IMR-90 (cell line): ENCODE measurements at regions not wholly inside any gene's neighbourhood (a gene's known extent, or its start where the extent isn't known, plus 50 kb on each side); places are given as distances from the start of the nearest gene placed in this dataset.

Experiments used
- ATAC-seq: fragments of 200-7000 bp; cut with Tn5 transposase; 2 replicates; pipeline ENCODE4 v1.9.1; 2020; ENCODE audit warnings: low read depth, mild to moderate bottlenecking, moderate library complexity
- BruUV-seq: library from RNA; stranded (reverse); fragments of 400-500 nt; replicated peaks from 2 replicates; lab custom pipeline; 2021; lab: Mats Ljungman, UMichigan
- CTCF ChIA-PET: fragments of 300-600 bp; formaldehyde crosslinking; extraction: SDS; loops from one replicate; lab custom pipeline; 2021; ENCODE audit warnings: antibody characterized with exemption; lab: Yijun Ruan, JAX
- POLR2A ChIA-PET: fragments of 300-600 bp; sonication (Branson Sonifier 250); formaldehyde crosslinking; loops from one replicate; lab custom pipeline; 2022; ENCODE audit warnings: antibody characterized with exemption; ENCODE audit not compliant: unreplicated experiment; lab: Charles Lee
- DNase-seq: peaks from one replicate; pipeline ENCODE4 v3.0.0; 2013
- H2AFZ ChIP-seq: replicated peaks from 2 replicates; pipeline ENCODE3; 2013; ENCODE audit warnings: low read length, mild to moderate bottlenecking; ENCODE audit not compliant: poor library complexity
- H2AK5ac ChIP-seq: 2 replicates; pipeline ENCODE4 v1.6.1; 2013; ENCODE audit warnings: low read depth, low read length, inconsistent platforms
- H2AK9ac ChIP-seq: replicated peaks from 2 replicates; pipeline ENCODE3; 2013; ENCODE audit warnings: mild to moderate bottlenecking, low read depth, low read length, moderate library complexity; ENCODE audit not compliant: poor library complexity
- H2BK120ac ChIP-seq: 2 replicates; pipeline ENCODE4 v1.6.1; 2013; ENCODE audit warnings: low read depth, low read length, inconsistent platforms
- H2BK15ac ChIP-seq: 3 replicates; pipeline ENCODE4 v1.6.1; 2013; ENCODE audit warnings: low read depth, low read length, inconsistent platforms
- H2BK20ac ChIP-seq: 2 replicates; pipeline ENCODE4 v1.6.1; 2013; ENCODE audit warnings: low read depth, mild to moderate bottlenecking, inconsistent platforms, low read length, moderate library complexity
- H2BK5ac ChIP-seq: 2 replicates; pipeline ENCODE4 v1.6.1; 2013; ENCODE audit warnings: mild to moderate bottlenecking, low read depth, low read length, inconsistent platforms; ENCODE audit not compliant: poor library complexity, severe bottlenecking
- H3K14ac ChIP-seq: replicated peaks from 2 replicates; pipeline ENCODE4 v1.6.1; 2013; ENCODE audit warnings: low read depth, low read length, inconsistent platforms
- H3K18ac ChIP-seq: 2 replicates; pipeline ENCODE4 v1.6.1; 2013; ENCODE audit warnings: low read depth, low read length, control low read depth
- H3K23ac ChIP-seq: 2 replicates; pipeline ENCODE4 v1.6.1; 2013; ENCODE audit warnings: low read depth, low read length, inconsistent platforms
- H3K27ac ChIP-seq: 2 replicates; pipeline ENCODE4 v1.5.1; 2013; ENCODE audit warnings: mild to moderate bottlenecking, control low read depth, low read length; ENCODE audit not compliant: insufficient read depth
- H3K27me3 ChIP-seq: 2 replicates; pipeline ENCODE4 v1.6.1; 2013; ENCODE audit warnings: low read length; ENCODE audit not compliant: control insufficient read depth, insufficient read depth
- H3K36me3 ChIP-seq: 2 replicates; pipeline ENCODE4 v1.6.1; 2013; ENCODE audit warnings: low read length, mixed read lengths; ENCODE audit not compliant: control insufficient read depth, insufficient read depth
- H3K4ac ChIP-seq: 2 replicates; pipeline ENCODE4 v1.6.1; 2013; ENCODE audit warnings: low read depth, low read length, inconsistent platforms
- H3K4me1 ChIP-seq: 2 replicates; pipeline ENCODE4 v1.6.1; 2013; ENCODE audit warnings: low read length, mixed read lengths; ENCODE audit not compliant: control insufficient read depth, insufficient read depth
- H3K4me2 ChIP-seq: 2 replicates; pipeline ENCODE4 v1.6.1; 2013; ENCODE audit warnings: low read depth, mild to moderate bottlenecking, control low read depth, low read length, moderate library complexity
- H3K4me3 ChIP-seq: 2 replicates; pipeline ENCODE4 v1.5.1; 2013; ENCODE audit warnings: low read depth, mild to moderate bottlenecking, control low read depth, low read length, moderate library complexity; ENCODE audit not compliant: insufficient read depth
- H3K56ac ChIP-seq: 2 replicates; pipeline ENCODE4 v1.6.1; 2013; ENCODE audit warnings: low read length, inconsistent platforms; ENCODE audit not compliant: insufficient read depth; ENCODE audit errors: extremely low read depth
- H3K79me1 ChIP-seq, 2 experiments: 2 replicates each; pipeline ENCODE4 v1.6.1; 2013; ENCODE audit warnings: low read length in 2 of 2, inconsistent platforms in 1 of 2, low read depth in 1 of 2
- H3K9ac ChIP-seq: 2 replicates; pipeline ENCODE4 v1.6.1; 2013; ENCODE audit warnings: low read depth, low read length, control low read depth
- H3K9me1 ChIP-seq: 2 replicates; pipeline ENCODE4 v1.6.1; 2013; ENCODE audit warnings: low read length, inconsistent platforms; ENCODE audit not compliant: insufficient read depth
- H3K9me3 ChIP-seq: 2 replicates; pipeline ENCODE4 v1.6.1; 2013; ENCODE audit warnings: low read length; ENCODE audit not compliant: control insufficient read depth, insufficient read depth
- H4K20me1 ChIP-seq: 2 replicates; pipeline ENCODE4 v1.6.1; 2013; ENCODE audit warnings: low read length, inconsistent platforms; ENCODE audit not compliant: insufficient read depth
- H4K5ac ChIP-seq: 2 replicates; pipeline ENCODE4 v1.6.1; 2013; ENCODE audit warnings: mild to moderate bottlenecking, low read depth, low read length, control low read depth
- H4K8ac ChIP-seq, 2 experiments: 2 replicates each; pipeline ENCODE4 v1.6.1; 2013; ENCODE audit warnings: low read depth in 2 of 2, low read length in 2 of 2, control low read depth in 1 of 2, inconsistent platforms in 1 of 2
- H4K91ac ChIP-seq: 2 replicates; pipeline ENCODE4 v1.6.1; 2013; ENCODE audit warnings: low read depth, low read length, inconsistent platforms; ENCODE audit not compliant: insufficient read depth
- MAFK ChIP-seq: IDR thresholded peaks from 2 replicates; pipeline ENCODE4 v1.6.1; 2012; ENCODE audit warnings: low read depth, low read length, improper control_type of control experiment
- MAZ ChIP-seq: IDR thresholded peaks from 2 replicates; pipeline ENCODE4 v1.6.1; 2012; ENCODE audit warnings: low read depth, mild to moderate bottlenecking, low read length, improper control_type of control experiment, moderate library complexity, borderline replicate concordance
- MXI1 ChIP-seq: IDR thresholded peaks from 2 replicates; pipeline ENCODE4 v1.6.1; 2012; ENCODE audit warnings: low read depth, mild to moderate bottlenecking, low read length, moderate library complexity, borderline replicate concordance
- POLR2A ChIP-seq: IDR thresholded peaks from 2 replicates; pipeline ENCODE4 v1.6.1; 2012; ENCODE audit warnings: mild to moderate bottlenecking, low read depth, low read length
- RAD21 ChIP-seq: IDR thresholded peaks from 2 replicates; pipeline ENCODE4 v1.6.1; 2012; ENCODE audit warnings: low read length, improper control_type of control experiment
- WGBS, 2 experiments: methylation state at CpG; one replicate each; pipeline versions ENCODE4 v1.1.5 to v1.1.7; 2013; ENCODE audit warnings: missing lambda C conversion rate in 2 of 2; ENCODE audit not compliant: insufficient read length in 1 of 2; ENCODE audit errors: extremely low coverage in 2 of 2; 5-methylcytosine and 5-hydroxymethylcytosine counted together
- dilution Hi-C: fragments of 300-500 bp; cut with HindIII; formaldehyde crosslinking; loops from one replicate; pipeline ENCODE4 v1.14.3; 2018; ENCODE audit warnings: low sequenced_read_pairs; ENCODE audit not compliant: unreplicated experiment
- in situ Hi-C: fragments of 300-500 bp; cut with MboI; formaldehyde crosslinking; loops from 3 replicates; pipeline ENCODE4 v1.14.3; 2019; ENCODE audit warnings: low sequenced_read_pairs, inconsistent platforms, mixed read lengths
- intact Hi-C: fragments of 100-400 bp; cut with micrococcal nuclease; formaldehyde crosslinking; loops from 2 replicates; pipeline ENCODE4 v1.10.0; 2022
- TF ChIP-seq, protein P1 (sequence below): conservative IDR thresholded peaks from 2 replicates; pipeline ENCODE4 v1.5.1; 2012; ENCODE audit warnings: mild to moderate bottlenecking, low read depth, low read length, improper control_type of control experiment

DNA sequence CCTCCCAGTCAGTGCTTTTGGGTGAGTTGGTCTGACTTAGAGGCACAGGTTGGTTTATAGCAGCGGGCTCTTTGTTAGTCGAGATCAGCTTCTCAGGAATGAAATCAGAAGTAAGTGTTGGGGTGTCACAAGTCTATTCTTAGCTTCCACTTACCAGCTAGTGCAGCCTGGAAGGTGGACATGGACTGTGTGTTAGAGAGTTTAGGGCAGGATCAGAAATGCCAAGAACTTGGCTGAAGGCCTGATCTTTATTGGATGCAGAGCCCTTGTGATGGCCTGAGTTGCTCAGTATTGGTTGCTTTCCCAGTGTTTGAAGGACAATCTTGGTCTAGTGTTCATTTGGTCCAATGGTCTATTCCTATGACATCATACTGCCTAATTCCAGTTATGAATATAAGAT is 377.0 kb upstream of the USP24 start:
- Histone ChIP-seq H2AFZ (no peak overlapping the region), H3K27ac (no peak overlapping the region), H3K23ac (no peak overlapping the region), H3K18ac (no peak overlapping the region), H4K8ac (no peak overlapping the region; a peak in 1 of 4 replicates), H2AK9ac (no peak overlapping the region), H3K27me3 (no peaks in the 10 kb centered on the region), H2AK5ac (no peak overlapping the region), H3K4me3 (no peak overlapping the region), H3K9me1 (peaks cover 4% of the 10 kb centered on the region; the same call in 1 of the 2 replicates), H3K36me3 (no peaks in the 10 kb centered on the region), H2BK20ac (peak overlapping the region; percentile 16; the same call in 1 of the 2 replicates), H3K9me3 (no peaks in the 10 kb centered on the region), H3K9ac (no peak overlapping the region), H4K5ac (no peak overlapping the region; the same call in 1 of the 2 replicates), H3K79me1 (no peaks in the 10 kb centered on the region), H3K4me2 (no peak overlapping the region), H2BK15ac (peak overlapping the region; percentile 21; the same call in 1 of the 3 replicates), H3K14ac (no peak overlapping the region), H3K56ac (no peak overlapping the region), H3K4ac (0 out of 2 replicates have a peak overlapping the region, but pooled peaks have one; percentile 12), H4K20me1 (no peaks in the 10 kb centered on the region), H2BK120ac (peak overlapping the region; percentile 28; the same call in 1 of the 2 replicates), H4K91ac (no peak overlapping the region), H3K4me1 (no peaks in the 10 kb centered on the region; the same call in 1 of the 2 replicates), H2BK5ac (no peak overlapping the region)
- CTCF ChIA-PET: no interaction called here
- ATAC-seq: no peak
- in situ Hi-C loops: no loop called here
- WGBS, 2 experiments: no CpG with 5 or more reads among the region's 2 CpGs
- POLR2A ChIA-PET: no interaction called here
- no peak for TF ChIP-seq POLR2A
- no peak for TF ChIP-seq MXI1
- no peak for TF ChIP-seq MAFK
- TF ChIP-seq, protein P1, sequence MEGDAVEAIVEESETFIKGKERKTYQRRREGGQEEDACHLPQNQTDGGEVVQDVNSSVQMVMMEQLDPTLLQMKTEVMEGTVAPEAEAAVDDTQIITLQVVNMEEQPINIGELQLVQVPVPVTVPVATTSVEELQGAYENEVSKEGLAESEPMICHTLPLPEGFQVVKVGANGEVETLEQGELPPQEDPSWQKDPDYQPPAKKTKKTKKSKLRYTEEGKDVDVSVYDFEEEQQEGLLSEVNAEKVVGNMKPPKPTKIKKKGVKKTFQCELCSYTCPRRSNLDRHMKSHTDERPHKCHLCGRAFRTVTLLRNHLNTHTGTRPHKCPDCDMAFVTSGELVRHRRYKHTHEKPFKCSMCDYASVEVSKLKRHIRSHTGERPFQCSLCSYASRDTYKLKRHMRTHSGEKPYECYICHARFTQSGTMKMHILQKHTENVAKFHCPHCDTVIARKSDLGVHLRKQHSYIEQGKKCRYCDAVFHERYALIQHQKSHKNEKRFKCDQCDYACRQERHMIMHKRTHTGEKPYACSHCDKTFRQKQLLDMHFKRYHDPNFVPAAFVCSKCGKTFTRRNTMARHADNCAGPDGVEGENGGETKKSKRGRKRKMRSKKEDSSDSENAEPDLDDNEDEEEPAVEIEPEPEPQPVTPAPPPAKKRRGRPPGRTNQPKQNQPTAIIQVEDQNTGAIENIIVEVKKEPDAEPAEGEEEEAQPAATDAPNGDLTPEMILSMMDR: no peak
- TF ChIP-seq MAZ: no peak
- TF ChIP-seq RAD21: no peak
- BruUV-seq: no TSS peak
- intact Hi-C loops: no loop called here
- no peak for DNase-seq
- dilution Hi-C loops: no loop called here
